Lower leg skin (tissue), 4 donors: ENCODE measurements at regions not wholly inside any gene's neighbourhood (a gene's known extent, or its start where the extent isn't known, plus 50 kb on each side); places are given as distances from the start of the nearest gene placed in this dataset.
"Not testable (repeated sequence)": the region's sequence is repeated elsewhere in the genome, so short reads cannot be mapped to it uniquely, and the experiment has no call there.

ENCODE experiments used
- DNase-seq, 2 donors: peaks; one replicate each; pipeline ENCODE4 v3.0.0-alpha.2; 2019; ENCODE audit warnings: low spot score in 2 of 2
- H3K4me3 ChIP-seq: fragments of 200-600 bp; sonication (generic); 2 replicates; pipeline ENCODE4 v1.5.1; 2017; ENCODE audit warnings: mild to moderate bottlenecking, low read depth; ENCODE audit not compliant: poor library complexity, severe bottlenecking
- POLR2A ChIP-seq, 2 donors: fragments of 450-650 bp; IDR thresholded peaks; one replicate each; pipeline ENCODE4 v1.6.1; 2016 to 2017; ENCODE audit warnings: antibody characterized with exemption in 2 of 2, mild to moderate bottlenecking in 1 of 2, moderate library complexity in 1 of 2
- WGBS, 2 donors: methylation state at CpG; one replicate each; pipeline ENCODE4 v1.1.5; 2018; 5-methylcytosine and 5-hydroxymethylcytosine counted together
- intact Hi-C: fragments of 100-400 bp; cut with DNase I; formaldehyde crosslinking; loops from one replicate; pipeline ENCODE4 v1.15.0; 2023; ENCODE audit warnings: low total_unique reads
- TF ChIP-seq, protein P1 (sequence below), 3 donors: fragments of 450-650 bp; IDR thresholded peaks; one replicate each; pipeline ENCODE4 v1.5.1; 2016; ENCODE audit warnings: antibody characterized with exemption in 3 of 3, mild to moderate bottlenecking in 3 of 3, moderate library complexity in 2 of 3

- no peak for DNase-seq
- TF ChIP-seq, protein P1, sequence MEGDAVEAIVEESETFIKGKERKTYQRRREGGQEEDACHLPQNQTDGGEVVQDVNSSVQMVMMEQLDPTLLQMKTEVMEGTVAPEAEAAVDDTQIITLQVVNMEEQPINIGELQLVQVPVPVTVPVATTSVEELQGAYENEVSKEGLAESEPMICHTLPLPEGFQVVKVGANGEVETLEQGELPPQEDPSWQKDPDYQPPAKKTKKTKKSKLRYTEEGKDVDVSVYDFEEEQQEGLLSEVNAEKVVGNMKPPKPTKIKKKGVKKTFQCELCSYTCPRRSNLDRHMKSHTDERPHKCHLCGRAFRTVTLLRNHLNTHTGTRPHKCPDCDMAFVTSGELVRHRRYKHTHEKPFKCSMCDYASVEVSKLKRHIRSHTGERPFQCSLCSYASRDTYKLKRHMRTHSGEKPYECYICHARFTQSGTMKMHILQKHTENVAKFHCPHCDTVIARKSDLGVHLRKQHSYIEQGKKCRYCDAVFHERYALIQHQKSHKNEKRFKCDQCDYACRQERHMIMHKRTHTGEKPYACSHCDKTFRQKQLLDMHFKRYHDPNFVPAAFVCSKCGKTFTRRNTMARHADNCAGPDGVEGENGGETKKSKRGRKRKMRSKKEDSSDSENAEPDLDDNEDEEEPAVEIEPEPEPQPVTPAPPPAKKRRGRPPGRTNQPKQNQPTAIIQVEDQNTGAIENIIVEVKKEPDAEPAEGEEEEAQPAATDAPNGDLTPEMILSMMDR (IDR thresholded peaks at IDR 0.05): no peak
- TF ChIP-seq POLR2A (IDR thresholded peaks at IDR 0.05): no peak
- no peak overlapping the region for H3K4me3 ChIP-seq
- intact Hi-C loops: no loop called here
- WGBS, 2 donors: 85 to 89% methylated on average over 3 of the region's 3 CpGs
Observed at GRCh38 chr11:129569007-129569406, 193.4 kb downstream of the BARX2 start.

DNA sequence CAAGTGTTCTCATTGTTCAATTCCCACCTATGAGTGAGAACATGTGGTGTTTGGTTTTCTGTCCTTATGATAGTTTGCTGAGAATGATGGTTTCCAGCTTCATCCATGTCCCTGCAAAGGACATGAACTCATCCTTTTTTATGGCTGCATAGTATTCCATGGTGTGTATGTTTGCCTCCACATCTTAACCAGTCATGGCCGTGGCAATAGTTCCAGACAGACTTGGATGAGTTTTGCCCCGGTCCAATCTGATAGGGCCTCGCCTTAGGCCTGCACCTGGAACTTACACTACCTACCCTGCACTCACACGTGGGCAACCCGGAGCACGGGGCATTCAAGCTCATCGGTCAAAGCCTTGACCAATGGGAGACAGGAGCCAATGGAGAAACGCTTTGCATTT lies 197.0 kb downstream of the BARX2 start:
- DNase-seq, intact Hi-C loops, H3K4me3 ChIP-seq: not testable (repeated sequence)
- 90 to 94% methylated on average over 8 of the region's 8 CpGs for WGBS, 2 donors

- no peak for TF ChIP-seq POLR2A (IDR thresholded peaks at IDR 0.05)
- TF ChIP-seq, protein P1 (IDR thresholded peaks at IDR 0.05): no peak
- DNase-seq: no peak
- 90 to 95% methylated on average over 13 of the region's 13 CpGs for WGBS, 2 donors
- intact Hi-C loops: no loop called here
- no peak overlapping the region for H3K4me3 ChIP-seq
Observed at GRCh38 chr11:129573161-129573560, 197.5 kb downstream of the BARX2 start.

DNA sequence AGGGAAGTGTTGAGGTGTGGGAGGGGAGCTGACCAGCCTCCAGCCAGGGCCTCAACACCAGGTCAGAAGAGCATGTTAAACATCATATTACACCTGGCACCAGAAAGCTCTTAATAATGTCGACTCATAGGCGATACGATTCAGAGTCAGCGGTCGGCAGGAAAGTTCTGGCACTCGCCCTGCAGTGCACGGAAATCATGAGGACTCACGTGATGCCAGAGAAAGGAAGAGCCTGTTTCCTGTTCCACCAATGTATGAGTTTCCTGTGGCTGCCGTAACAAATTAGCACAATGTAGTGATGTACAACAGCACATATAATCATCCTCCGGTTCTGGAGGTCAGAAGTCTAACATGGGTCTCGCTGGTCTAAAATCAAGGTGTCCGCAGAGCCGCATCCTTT lies 198.8 kb downstream of the BARX2 start:
- DNase-seq: no peak
- no peak overlapping the region for H3K4me3 ChIP-seq
- intact Hi-C loops: no loop called here
- no peak for TF ChIP-seq POLR2A (IDR thresholded peaks at IDR 0.05)
- TF ChIP-seq, protein P1 (IDR thresholded peaks at IDR 0.05): no peak
- 67 to 89% methylated on average over 13 of the region's 13 CpGs for WGBS, 2 donors

GRCh38 chr11:129576652-129577051 lies 201.0 kb downstream of the BARX2 start:
- no peak overlapping the region for H3K4me3 ChIP-seq
- no peak for TF ChIP-seq POLR2A (IDR thresholded peaks at IDR 0.05)
- TF ChIP-seq, protein P1 (IDR thresholded peaks at IDR 0.05): no peak
- intact Hi-C loops: no loop called here
- DNase-seq: no peak
- WGBS, 2 donors: 74 to 77% methylated on average over 2 of the region's 2 CpGs

DNA sequence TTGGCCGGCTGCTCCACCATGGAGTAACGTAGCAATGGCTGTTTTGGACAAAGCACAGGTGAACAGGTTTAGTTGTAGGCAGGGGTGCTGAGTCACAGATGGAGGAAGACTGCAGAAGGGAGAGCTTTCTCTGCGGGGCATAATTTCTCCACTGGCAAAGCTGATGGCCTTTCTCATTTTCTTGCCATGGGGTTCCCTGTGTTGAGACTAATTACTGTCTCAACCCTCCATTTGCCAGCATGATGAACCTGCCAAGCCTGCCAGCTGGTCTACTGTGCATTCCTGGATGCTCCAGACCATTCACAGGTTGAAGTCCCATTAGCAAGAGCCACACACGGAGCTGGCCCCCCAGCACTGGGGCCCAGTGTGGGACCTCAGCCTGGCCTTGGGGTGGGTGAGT lies 202.4 kb downstream of the BARX2 start:
- TF ChIP-seq POLR2A (IDR thresholded peaks at IDR 0.05): no peak
- TF ChIP-seq, protein P1 (IDR thresholded peaks at IDR 0.05): no peak
- 84 to 87% methylated on average over 4 of the region's 4 CpGs for WGBS, 2 donors
- H3K4me3 ChIP-seq: no peak overlapping the region
- DNase-seq: no peak
- intact Hi-C loops: no loop called here
